ENCODE measurements at regions not wholly inside any gene's neighbourhood (a gene's known extent, or its start where the extent isn't known, plus 50 kb on each side); places are given as distances from the start of the nearest gene placed in this dataset.

GRCh38 chr21:27257908-27258556, 291.1 kb upstream of the ADAMTS5 start:
- no peak for DNase-seq

- no peak for DNase-seq
Measured at GRCh38 chr21:27257226-27257625, 290.3 kb upstream of the ADAMTS5 start.

GRCh38 chr21:27251752-27252151, 284.9 kb upstream of the ADAMTS5 start:
- DNase-seq = no peak

- DNase-seq = no peak
Measured at GRCh38 chr21:27250366-27250765, 283.5 kb upstream of the ADAMTS5 start.

- no peak for DNase-seq
Measured at GRCh38 chr21:27248814-27249213, 281.9 kb upstream of the ADAMTS5 start.

- DNase-seq = no peak
Measured at GRCh38 chr21:27246741-27247140, 279.9 kb upstream of the ADAMTS5 start.

- no peak for DNase-seq
Measured at GRCh38 chr21:27244776-27245175, 277.9 kb upstream of the ADAMTS5 start.

GRCh38 chr21:27244352-27244751, 277.5 kb upstream of the ADAMTS5 start:
- no peak for DNase-seq

GRCh38 chr21:27240839-27241238, 274.0 kb upstream of the ADAMTS5 start:
- DNase-seq = no peak

- no peak for DNase-seq
Measured at GRCh38 chr21:27233514-27234115, 266.7 kb upstream of the ADAMTS5 start.

GRCh38 chr21:27225940-27226339, 259.1 kb upstream of the ADAMTS5 start:
- DNase-seq = no peak

- DNase-seq = no peak
Measured at GRCh38 chr21:27225151-27225550, 258.3 kb upstream of the ADAMTS5 start.

- DNase-seq = no peak
Measured at GRCh38 chr21:27224169-27224568, 257.3 kb upstream of the ADAMTS5 start.

GRCh38 chr21:27221077-27221476, 254.2 kb upstream of the ADAMTS5 start:
- no peak for DNase-seq

GRCh38 chr21:27220416-27220815, 253.5 kb upstream of the ADAMTS5 start:
- no peak for DNase-seq

GRCh38 chr21:27219068-27219467, 252.2 kb upstream of the ADAMTS5 start:
- no peak for DNase-seq

GRCh38 chr21:27213303-27213702, 246.4 kb upstream of the ADAMTS5 start:
- DNase-seq = no peak

- DNase-seq = no peak
Measured at GRCh38 chr21:27212441-27212840, 245.6 kb upstream of the ADAMTS5 start.

GRCh38 chr21:27209546-27209945, 242.7 kb upstream of the ADAMTS5 start:
- no peak for DNase-seq

GRCh38 chr21:27206368-27206982, 239.6 kb upstream of the ADAMTS5 start:
- DNase-seq = no peak

- no peak for DNase-seq
Measured at GRCh38 chr21:27202301-27202700, 235.4 kb upstream of the ADAMTS5 start.

- DNase-seq = no peak
Measured at GRCh38 chr21:27201197-27201596, 234.3 kb upstream of the ADAMTS5 start.

- no peak for DNase-seq
Measured at GRCh38 chr21:27196651-27197050, 229.8 kb upstream of the ADAMTS5 start.

- DNase-seq = no peak
Measured at GRCh38 chr21:27192281-27192949, 225.5 kb upstream of the ADAMTS5 start.
